Body of pancreas (tissue), 4 donors: ENCODE measurements at regions not wholly inside any gene's neighbourhood (a gene's known extent, or its start where the extent isn't known, plus 50 kb on each side); places are given as distances from the start of the nearest gene placed in this dataset.

ENCODE experiments used
- POLR2A ChIP-seq, 3 donors: fragments of 450-650 bp; IDR thresholded peaks; one replicate each; pipeline ENCODE4 v1.6.1; 2016; ENCODE audit warnings: antibody characterized with exemption in 3 of 3, mild to moderate bottlenecking in 2 of 3
- TF ChIP-seq, protein P1 (sequence below), 7 experiments: fragments of 450-650 bp in 4 of 7; fragments of 200-600 bp in 3 of 7; sonication (generic) in 3 of 7; IDR thresholded peaks; one replicate each; pipeline ENCODE4 v1.5.1; 2016 to 2019; ENCODE audit warnings: antibody characterized with exemption in 7 of 7

DNA sequence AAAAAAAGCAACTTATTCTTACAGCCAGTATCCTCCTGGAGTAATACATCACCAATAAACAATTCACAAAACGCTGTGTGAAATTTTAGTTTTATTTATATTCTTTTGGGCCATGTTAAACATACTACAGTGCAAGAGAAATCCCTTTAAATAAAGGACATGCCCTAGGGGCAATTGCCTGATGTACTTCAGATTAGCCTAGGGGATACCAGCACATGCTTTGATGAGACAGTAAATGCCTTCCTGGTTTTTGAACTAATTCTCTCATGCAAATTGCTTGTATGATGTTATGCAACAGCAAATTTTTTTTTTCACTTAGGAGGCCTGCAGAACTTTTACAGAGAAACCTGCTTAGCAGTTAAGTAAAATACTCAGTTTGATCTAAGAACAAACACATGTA, 711.9 kb upstream of the FRG1 start:
- TF ChIP-seq, protein P1, sequence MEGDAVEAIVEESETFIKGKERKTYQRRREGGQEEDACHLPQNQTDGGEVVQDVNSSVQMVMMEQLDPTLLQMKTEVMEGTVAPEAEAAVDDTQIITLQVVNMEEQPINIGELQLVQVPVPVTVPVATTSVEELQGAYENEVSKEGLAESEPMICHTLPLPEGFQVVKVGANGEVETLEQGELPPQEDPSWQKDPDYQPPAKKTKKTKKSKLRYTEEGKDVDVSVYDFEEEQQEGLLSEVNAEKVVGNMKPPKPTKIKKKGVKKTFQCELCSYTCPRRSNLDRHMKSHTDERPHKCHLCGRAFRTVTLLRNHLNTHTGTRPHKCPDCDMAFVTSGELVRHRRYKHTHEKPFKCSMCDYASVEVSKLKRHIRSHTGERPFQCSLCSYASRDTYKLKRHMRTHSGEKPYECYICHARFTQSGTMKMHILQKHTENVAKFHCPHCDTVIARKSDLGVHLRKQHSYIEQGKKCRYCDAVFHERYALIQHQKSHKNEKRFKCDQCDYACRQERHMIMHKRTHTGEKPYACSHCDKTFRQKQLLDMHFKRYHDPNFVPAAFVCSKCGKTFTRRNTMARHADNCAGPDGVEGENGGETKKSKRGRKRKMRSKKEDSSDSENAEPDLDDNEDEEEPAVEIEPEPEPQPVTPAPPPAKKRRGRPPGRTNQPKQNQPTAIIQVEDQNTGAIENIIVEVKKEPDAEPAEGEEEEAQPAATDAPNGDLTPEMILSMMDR (IDR thresholded peaks at IDR 0.05) = no peak
- no peak for TF ChIP-seq POLR2A (IDR thresholded peaks at IDR 0.05)
